ENCODE measurements at regions not wholly inside any gene's neighbourhood (a gene's known extent, or its start where the extent isn't known, plus 50 kb on each side); places are given as distances from the start of the nearest gene placed in this dataset.

GRCh38 chr6:27052731-27053082 lies 194.8 kb upstream of the PRSS16 start:
- Histone ChIP-seq H3K4me3 (replicated peaks; ENCODE audit: insufficient read depth, low read length) (no peak overlapping the region), H3K27me3 (ENCODE audit: insufficient read depth, poor library complexity, severe bottlenecking) (no peaks in the 10 kb centered on the region), H3K27ac (replicated peaks) (no peak overlapping the region)
- TF ChIP-seq SPI1 (IDR thresholded peaks at IDR 0.05; ENCODE audit: borderline replicate concordance, low read depth) (no peak), POLR2AphosphoS5 (IDR thresholded peaks at IDR 0.05; ENCODE audit: low read depth) (no peak), CTCF (IDR thresholded peaks at IDR 0.05; ENCODE audit: insufficient read depth, low read length) (no peak), GABPA (IDR thresholded peaks at IDR 0.05; ENCODE audit: low read depth) (no peak), REST (IDR thresholded peaks at IDR 0.05; ENCODE audit: insufficient replicate concordance, low read depth) (no peak)
- DNase-seq (ENCODE audit: low read depth in 1 of 2, low spot score in 1 of 2), result no peak

GRCh38 chr6:27053738-27054137 lies 193.8 kb upstream of the PRSS16 start:
- no peak for DNase-seq (ENCODE audit: low read depth in 1 of 2, low spot score in 1 of 2)
- TF ChIP-seq GABPA (IDR thresholded peaks at IDR 0.05; ENCODE audit: low read depth), result no peak
- no peak for TF ChIP-seq SPI1 (IDR thresholded peaks at IDR 0.05; ENCODE audit: borderline replicate concordance, low read depth)
- no peak for TF ChIP-seq REST (IDR thresholded peaks at IDR 0.05; ENCODE audit: insufficient replicate concordance, low read depth)
- TF ChIP-seq POLR2AphosphoS5 (IDR thresholded peaks at IDR 0.05; ENCODE audit: low read depth), result no peak
- TF ChIP-seq CTCF (IDR thresholded peaks at IDR 0.05; ENCODE audit: insufficient read depth, low read length), result no peak

GRCh38 chr6:27056615-27057014 lies 190.9 kb upstream of the PRSS16 start:
- Histone ChIP-seq H3K27ac (replicated peaks) (no peak overlapping the region), H3K27me3 (ENCODE audit: insufficient read depth, poor library complexity, severe bottlenecking) (no peaks in the 10 kb centered on the region), H3K4me3 (replicated peaks; ENCODE audit: insufficient read depth, low read length) (no peak overlapping the region)
- no peak for DNase-seq (ENCODE audit: low read depth in 1 of 2, low spot score in 1 of 2)
- TF ChIP-seq SPI1 (IDR thresholded peaks at IDR 0.05; ENCODE audit: borderline replicate concordance, low read depth) (no peak), POLR2AphosphoS5 (IDR thresholded peaks at IDR 0.05; ENCODE audit: low read depth) (no peak), CTCF (IDR thresholded peaks at IDR 0.05; ENCODE audit: insufficient read depth, low read length) (no peak), REST (IDR thresholded peaks at IDR 0.05; ENCODE audit: insufficient replicate concordance, low read depth) (no peak), GABPA (IDR thresholded peaks at IDR 0.05; ENCODE audit: low read depth) (no peak)

More at GRCh38 chr6:27053738-27054137, 193.8 kb upstream of the PRSS16 start:
- Histone ChIP-seq H3K27me3 (ENCODE audit: insufficient read depth, poor library complexity, severe bottlenecking) (no peaks in the 10 kb centered on the region), H3K27ac (replicated peaks) (no peak overlapping the region), H3K4me3 (replicated peaks; ENCODE audit: insufficient read depth, low read length) (no peak overlapping the region)

Measured in HL-60 (cell line).